SHP77 (cell line): ENCODE measurements at regions not wholly inside any gene's neighbourhood (a gene's known extent, or its start where the extent isn't known, plus 50 kb on each side); places are given as distances from the start of the nearest gene placed in this dataset.

Source experiments
- DNase-seq, 2 experiments: peaks; one replicate each; lab custom pipeline; 2025; lab: John Stamatoyannopoulos, UW

- peak; percentile 30 to 46 for DNase-seq
Observed at GRCh38 chrX:87727620-87728019, 210.0 kb downstream of the KLHL4 start.

- peak; percentile 10 to 51 for DNase-seq
Observed at GRCh38 chrX:87728024-87728423, 210.4 kb downstream of the KLHL4 start.

GRCh38 chrX:87728459-87728858 lies 210.9 kb downstream of the KLHL4 start:
- peak; percentile 49 to 51 for DNase-seq

GRCh38 chrX:87732133-87732532 lies 214.5 kb downstream of the KLHL4 start:
- no peak for DNase-seq

- no peak for DNase-seq
Observed at GRCh38 chrX:87736576-87736975, 219.0 kb downstream of the KLHL4 start.

GRCh38 chrX:87744391-87744790 lies 226.8 kb downstream of the KLHL4 start:
- no peak for DNase-seq

GRCh38 chrX:87755493-87755892 lies 237.9 kb downstream of the KLHL4 start:
- no peak for DNase-seq

GRCh38 chrX:87788976-87789375 lies 271.4 kb downstream of the KLHL4 start:
- DNase-seq, result no peak

- no peak for DNase-seq
Observed at GRCh38 chrX:87798039-87798438, 280.4 kb downstream of the KLHL4 start.

- no peak for DNase-seq
Observed at GRCh38 chrX:87805829-87806490, 288.4 kb downstream of the KLHL4 start.

- no peak for DNase-seq
Observed at GRCh38 chrX:87808576-87809243, 291.1 kb downstream of the KLHL4 start.

- no peak for DNase-seq
Observed at GRCh38 chrX:87813566-87813965, 296.0 kb downstream of the KLHL4 start.

- DNase-seq, result no peak
Observed at GRCh38 chrX:87846956-87847355, 329.4 kb downstream of the KLHL4 start.

GRCh38 chrX:87873347-87873941 lies 355.8 kb downstream of the KLHL4 start:
- no peak for DNase-seq

GRCh38 chrX:87874043-87874442 lies 356.4 kb downstream of the KLHL4 start:
- DNase-seq, result no peak

GRCh38 chrX:87878926-87879325 lies 361.3 kb downstream of the KLHL4 start:
- DNase-seq, result no peak

- DNase-seq, result no peak
Observed at GRCh38 chrX:87890437-87890836, 372.8 kb downstream of the KLHL4 start.

GRCh38 chrX:87895421-87895820 lies 377.8 kb downstream of the KLHL4 start:
- no peak for DNase-seq

GRCh38 chrX:87896057-87896456 lies 378.5 kb downstream of the KLHL4 start:
- no peak for DNase-seq

- DNase-seq, result peak in 1 of 2 experiments; percentile 2
Observed at GRCh38 chrX:87900320-87900908, 382.8 kb downstream of the KLHL4 start.

GRCh38 chrX:87901060-87901459 lies 383.5 kb downstream of the KLHL4 start:
- DNase-seq, result no peak

GRCh38 chrX:87914726-87915125 lies 397.1 kb downstream of the KLHL4 start:
- DNase-seq, result no peak

- no peak for DNase-seq
Observed at GRCh38 chrX:87924619-87925018, 407.0 kb downstream of the KLHL4 start.
